Tibial nerve (tissue), 4 donors: ENCODE measurements at regions not wholly inside any gene's neighbourhood (a gene's known extent, or its start where the extent isn't known, plus 50 kb on each side); places are given as distances from the start of the nearest gene placed in this dataset.

Source experiments
- EP300 ChIP-seq, 2 donors: sonication (generic); formaldehyde crosslinking; IDR thresholded peaks; one replicate each; pipeline ENCODE4 v1.6.1; 2017; ENCODE audit warnings: antibody characterized with exemption in 2 of 2, mild to moderate bottlenecking in 1 of 2
- POLR2A ChIP-seq, 2 donors: fragments of 450-650 bp; IDR thresholded peaks; one replicate each; pipeline ENCODE4 v1.6.1; 2017; ENCODE audit warnings: antibody characterized with exemption in 2 of 2, mild to moderate bottlenecking in 2 of 2, moderate library complexity in 2 of 2
- TF ChIP-seq, protein P1 (sequence below), 5 experiments: fragments of 200-600 bp in 3 of 5; fragments of 450-650 bp in 2 of 5; sonication (generic) in 3 of 5; IDR thresholded peaks; one replicate each; pipeline ENCODE4 v1.5.1; 2016 to 2019; ENCODE audit warnings: antibody characterized with exemption in 5 of 5, mild to moderate bottlenecking in 3 of 5, moderate library complexity in 2 of 5

DNA sequence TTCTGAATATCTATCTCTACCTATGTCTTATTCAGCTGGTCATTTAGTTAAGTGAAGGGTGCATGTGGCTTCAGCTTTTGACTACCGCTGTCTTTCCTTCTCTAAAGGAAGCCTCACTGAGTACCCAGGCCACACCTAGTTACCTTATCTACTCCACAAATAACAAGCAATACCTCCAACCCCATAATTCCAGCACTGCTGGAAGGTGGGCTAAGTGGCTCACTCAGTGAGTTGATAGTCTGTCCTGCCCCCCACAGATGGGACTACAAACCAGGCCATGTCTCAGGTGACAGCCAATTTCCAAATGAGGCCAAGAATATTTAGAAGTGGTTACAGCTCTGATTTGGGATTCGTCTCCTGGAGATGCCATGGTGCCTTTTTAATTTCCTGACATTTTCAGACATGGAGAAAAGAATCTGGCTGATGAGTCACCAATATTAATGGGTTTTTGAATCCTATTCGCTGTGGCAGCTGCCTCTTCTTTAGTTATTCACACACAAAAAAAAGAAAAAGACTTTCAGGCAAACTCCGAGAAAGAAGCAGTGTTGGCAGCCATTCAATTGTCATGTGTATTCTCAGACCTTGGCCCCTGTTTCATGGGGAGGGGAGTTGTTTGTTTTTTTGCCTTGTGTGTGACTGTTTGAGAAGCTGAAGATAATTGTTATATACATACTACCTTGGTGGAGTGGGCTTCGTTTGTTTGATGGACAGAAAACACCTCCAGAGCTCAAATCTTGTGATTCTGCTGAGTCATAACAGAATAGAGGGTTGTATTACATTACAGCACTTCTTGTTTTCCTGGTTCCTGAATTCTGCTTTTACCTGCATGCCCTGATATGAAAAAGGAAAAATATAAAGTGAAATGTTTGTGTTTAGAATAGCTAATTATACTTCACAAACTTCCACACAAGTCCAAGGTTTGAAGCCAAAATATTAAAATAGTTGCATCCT, 64.2 kb downstream of the SCG2 start:
- TF ChIP-seq POLR2A (IDR thresholded peaks at IDR 0.05) (no peak), EP300 (IDR thresholded peaks at IDR 0.05) (no peak)
- TF ChIP-seq, protein P1, sequence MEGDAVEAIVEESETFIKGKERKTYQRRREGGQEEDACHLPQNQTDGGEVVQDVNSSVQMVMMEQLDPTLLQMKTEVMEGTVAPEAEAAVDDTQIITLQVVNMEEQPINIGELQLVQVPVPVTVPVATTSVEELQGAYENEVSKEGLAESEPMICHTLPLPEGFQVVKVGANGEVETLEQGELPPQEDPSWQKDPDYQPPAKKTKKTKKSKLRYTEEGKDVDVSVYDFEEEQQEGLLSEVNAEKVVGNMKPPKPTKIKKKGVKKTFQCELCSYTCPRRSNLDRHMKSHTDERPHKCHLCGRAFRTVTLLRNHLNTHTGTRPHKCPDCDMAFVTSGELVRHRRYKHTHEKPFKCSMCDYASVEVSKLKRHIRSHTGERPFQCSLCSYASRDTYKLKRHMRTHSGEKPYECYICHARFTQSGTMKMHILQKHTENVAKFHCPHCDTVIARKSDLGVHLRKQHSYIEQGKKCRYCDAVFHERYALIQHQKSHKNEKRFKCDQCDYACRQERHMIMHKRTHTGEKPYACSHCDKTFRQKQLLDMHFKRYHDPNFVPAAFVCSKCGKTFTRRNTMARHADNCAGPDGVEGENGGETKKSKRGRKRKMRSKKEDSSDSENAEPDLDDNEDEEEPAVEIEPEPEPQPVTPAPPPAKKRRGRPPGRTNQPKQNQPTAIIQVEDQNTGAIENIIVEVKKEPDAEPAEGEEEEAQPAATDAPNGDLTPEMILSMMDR (IDR thresholded peaks at IDR 0.05) = no peak
